WERI-Rb-1 (cell line): ENCODE measurements at regions not wholly inside any gene's neighbourhood (a gene's known extent, or its start where the extent isn't known, plus 50 kb on each side); places are given as distances from the start of the nearest gene placed in this dataset.

Experiments used
- DNase-seq: peaks from one replicate; pipeline ENCODE4 v3.0.0-alpha.2; 2020
- H3K27ac ChIP-seq: fragments of 250-450 bp; sonication (Bioruptor Pico); 2 replicates; pipeline ENCODE4 v1.5.1; 2020; ENCODE audit warnings: mild to moderate bottlenecking, moderate library complexity
- H3K27me3 ChIP-seq: fragments of 250-450 bp; sonication (Bioruptor Pico); 2 replicates; pipeline ENCODE4 v1.5.1; 2021; ENCODE audit warnings: mild to moderate bottlenecking, low read depth, moderate library complexity; ENCODE audit not compliant: insufficient read depth, severe bottlenecking
- H3K36me3 ChIP-seq: fragments of 250-450 bp; sonication (Bioruptor Pico); 2 replicates; pipeline ENCODE4 v1.5.1; 2020; ENCODE audit warnings: mild to moderate bottlenecking, moderate library complexity
- H3K4me3 ChIP-seq: 2 replicates; pipeline ENCODE4 v1.5.1; 2011; ENCODE audit warnings: low read depth, mild to moderate bottlenecking, control low read depth, low read length
- H3K9me3 ChIP-seq: fragments of 250-450 bp; sonication (Bioruptor Pico); 2 replicates; pipeline ENCODE4 v1.5.1; 2021; ENCODE audit warnings: mild to moderate bottlenecking, moderate library complexity; ENCODE audit not compliant: severe bottlenecking
- TF ChIP-seq, protein P1 (sequence below): IDR thresholded peaks from 2 replicates; pipeline ENCODE4 v1.5.1; 2011; ENCODE audit warnings: low read depth, mild to moderate bottlenecking, control low read depth, inconsistent platforms, low read length

- Histone ChIP-seq H3K27me3 (no peaks in the 10 kb centered on the region), H3K36me3 (no peaks in the 10 kb centered on the region), H3K9me3 (no peaks in the 10 kb centered on the region), H3K27ac (no peak overlapping the region), H3K4me3 (no peak overlapping the region)
- peak; percentile 47 for DNase-seq
- TF ChIP-seq, protein P1, sequence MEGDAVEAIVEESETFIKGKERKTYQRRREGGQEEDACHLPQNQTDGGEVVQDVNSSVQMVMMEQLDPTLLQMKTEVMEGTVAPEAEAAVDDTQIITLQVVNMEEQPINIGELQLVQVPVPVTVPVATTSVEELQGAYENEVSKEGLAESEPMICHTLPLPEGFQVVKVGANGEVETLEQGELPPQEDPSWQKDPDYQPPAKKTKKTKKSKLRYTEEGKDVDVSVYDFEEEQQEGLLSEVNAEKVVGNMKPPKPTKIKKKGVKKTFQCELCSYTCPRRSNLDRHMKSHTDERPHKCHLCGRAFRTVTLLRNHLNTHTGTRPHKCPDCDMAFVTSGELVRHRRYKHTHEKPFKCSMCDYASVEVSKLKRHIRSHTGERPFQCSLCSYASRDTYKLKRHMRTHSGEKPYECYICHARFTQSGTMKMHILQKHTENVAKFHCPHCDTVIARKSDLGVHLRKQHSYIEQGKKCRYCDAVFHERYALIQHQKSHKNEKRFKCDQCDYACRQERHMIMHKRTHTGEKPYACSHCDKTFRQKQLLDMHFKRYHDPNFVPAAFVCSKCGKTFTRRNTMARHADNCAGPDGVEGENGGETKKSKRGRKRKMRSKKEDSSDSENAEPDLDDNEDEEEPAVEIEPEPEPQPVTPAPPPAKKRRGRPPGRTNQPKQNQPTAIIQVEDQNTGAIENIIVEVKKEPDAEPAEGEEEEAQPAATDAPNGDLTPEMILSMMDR, result no peak
Measured at GRCh38 chr2:139969323-139969722, 1189.1 kb upstream of the NXPH2 start.

- H3K9me3 ChIP-seq, result no peaks in the 10 kb centered on the region
- DNase-seq, result no peak
- H3K4me3 ChIP-seq, result no peak overlapping the region
- H3K27ac ChIP-seq, result no peak overlapping the region
- H3K27me3 ChIP-seq, result no peaks in the 10 kb centered on the region
- TF ChIP-seq, protein P1, result no peak
- H3K36me3 ChIP-seq, result no peaks in the 10 kb centered on the region
Measured at GRCh38 chr2:139968588-139968987, 1188.4 kb upstream of the NXPH2 start.

DNA sequence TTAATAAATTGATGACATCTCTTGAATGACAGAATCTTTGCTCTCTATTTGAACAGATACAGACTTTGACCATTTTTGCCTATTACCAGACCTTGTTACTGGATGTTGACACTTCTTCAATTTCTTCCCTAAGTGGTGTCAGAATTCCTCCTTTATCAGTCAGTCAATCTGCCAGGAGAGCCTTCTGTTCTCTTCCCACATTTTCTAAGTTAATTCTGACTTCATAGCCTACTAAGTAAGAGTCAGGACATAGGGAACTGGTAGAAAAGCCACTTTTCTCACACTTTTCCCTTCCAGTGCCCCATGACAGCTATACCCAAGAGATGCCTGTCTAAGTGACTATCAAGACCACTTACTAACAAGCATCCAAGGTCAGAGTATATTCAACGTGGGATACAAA, 1187.5 kb upstream of the NXPH2 start:
- Histone ChIP-seq H3K27ac (no peak overlapping the region), H3K9me3 (no peaks in the 10 kb centered on the region), H3K27me3 (no peaks in the 10 kb centered on the region), H3K36me3 (no peaks in the 10 kb centered on the region), H3K4me3 (no peak overlapping the region)
- no peak for DNase-seq
- TF ChIP-seq, protein P1, result no peak

- DNase-seq, result no peak
- Histone ChIP-seq H3K9me3 (no peaks in the 10 kb centered on the region), H3K27ac (no peak overlapping the region), H3K4me3 (no peak overlapping the region), H3K27me3 (no peaks in the 10 kb centered on the region), H3K36me3 (no peaks in the 10 kb centered on the region)
- TF ChIP-seq, protein P1, result no peak
Measured at GRCh38 chr2:139964721-139965440, 1184.7 kb upstream of the NXPH2 start.

- Histone ChIP-seq H3K9me3 (no peaks in the 10 kb centered on the region), H3K4me3 (no peak overlapping the region), H3K27me3 (no peaks in the 10 kb centered on the region), H3K36me3 (no peaks in the 10 kb centered on the region), H3K27ac (no peak overlapping the region)
- DNase-seq, result no peak
- TF ChIP-seq, protein P1, result no peak
Measured at GRCh38 chr2:139963863-139964355, 1183.7 kb upstream of the NXPH2 start.
